ENCODE measurements at regions not wholly inside any gene's neighbourhood (a gene's known extent, or its start where the extent isn't known, plus 50 kb on each side); places are given as distances from the start of the nearest gene placed in this dataset.
"Not testable (repeated sequence)": the region's sequence is repeated elsewhere in the genome, so short reads cannot be mapped to it uniquely, and the experiment has no call there.

DNA sequence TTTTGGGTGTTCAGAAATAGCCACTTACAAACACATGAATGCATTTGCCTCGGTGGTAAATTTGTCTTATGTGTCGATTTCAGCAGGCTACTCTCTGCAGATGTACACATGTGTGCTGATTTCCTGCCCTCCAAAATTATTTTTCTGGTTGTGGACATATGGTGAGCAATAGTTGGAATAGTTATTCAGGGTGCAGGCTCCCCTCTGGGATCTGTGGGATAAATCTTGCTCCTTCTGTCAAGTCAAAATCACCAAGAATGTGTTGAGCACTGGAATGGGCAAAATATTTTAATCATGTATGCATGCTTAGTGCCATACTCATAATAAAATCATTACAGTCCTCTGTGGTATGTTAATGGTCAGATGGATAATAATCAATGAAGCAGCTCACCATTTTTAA lies 684.5 kb downstream of the BCL11A start:
- no peak for DNase-seq

- DNase-seq: no peak
These were observed 687.0 kb downstream of the BCL11A start for GRCh38 chr2:59866436-59866835.

DNA sequence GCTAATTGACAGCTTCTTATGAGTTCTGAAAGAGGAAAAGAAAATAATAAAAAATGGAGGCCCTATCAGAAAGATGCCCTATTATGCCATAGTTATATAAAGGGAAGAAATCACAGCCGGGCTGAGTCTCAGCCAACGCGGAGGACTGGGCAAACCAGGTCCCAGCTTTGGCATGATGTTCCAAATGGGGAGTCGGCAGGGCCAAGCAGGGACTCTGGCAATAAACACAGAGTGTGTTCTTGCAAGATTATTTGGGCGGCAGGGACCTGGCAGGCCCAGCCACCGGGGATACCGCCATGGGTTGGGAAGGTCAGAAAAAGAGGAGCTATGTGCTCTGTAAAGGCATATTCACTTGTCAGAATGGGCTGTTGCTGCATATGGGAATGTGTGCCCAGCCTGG lies 694.9 kb downstream of the BCL11A start:
- no peak for DNase-seq

DNA sequence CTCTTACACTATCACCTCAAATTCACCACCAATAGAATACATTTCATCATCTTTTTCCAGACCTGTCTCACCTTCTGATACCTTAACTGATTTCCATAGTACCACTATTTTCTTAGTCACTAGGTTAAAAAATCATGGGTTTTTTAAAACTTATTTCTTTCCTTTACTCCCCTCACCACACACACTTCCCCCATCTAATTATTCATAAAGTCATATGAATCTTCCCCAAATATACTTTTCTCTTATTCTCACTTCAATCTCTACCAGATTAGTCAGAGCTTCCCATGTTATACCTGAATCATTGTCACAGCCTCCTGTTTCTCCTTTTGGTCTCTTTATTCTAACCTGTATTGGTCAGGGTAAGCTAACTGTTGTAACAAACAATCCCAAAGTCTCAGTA lies 696.3 kb downstream of the BCL11A start:
- no peak for DNase-seq

- DNase-seq: no peak
These were observed 697.1 kb downstream of the BCL11A start for GRCh38 chr2:59856391-59856790.

GRCh38 chr2:59853032-59853431 lies 700.4 kb downstream of the BCL11A start:
- DNase-seq: no peak

DNA sequence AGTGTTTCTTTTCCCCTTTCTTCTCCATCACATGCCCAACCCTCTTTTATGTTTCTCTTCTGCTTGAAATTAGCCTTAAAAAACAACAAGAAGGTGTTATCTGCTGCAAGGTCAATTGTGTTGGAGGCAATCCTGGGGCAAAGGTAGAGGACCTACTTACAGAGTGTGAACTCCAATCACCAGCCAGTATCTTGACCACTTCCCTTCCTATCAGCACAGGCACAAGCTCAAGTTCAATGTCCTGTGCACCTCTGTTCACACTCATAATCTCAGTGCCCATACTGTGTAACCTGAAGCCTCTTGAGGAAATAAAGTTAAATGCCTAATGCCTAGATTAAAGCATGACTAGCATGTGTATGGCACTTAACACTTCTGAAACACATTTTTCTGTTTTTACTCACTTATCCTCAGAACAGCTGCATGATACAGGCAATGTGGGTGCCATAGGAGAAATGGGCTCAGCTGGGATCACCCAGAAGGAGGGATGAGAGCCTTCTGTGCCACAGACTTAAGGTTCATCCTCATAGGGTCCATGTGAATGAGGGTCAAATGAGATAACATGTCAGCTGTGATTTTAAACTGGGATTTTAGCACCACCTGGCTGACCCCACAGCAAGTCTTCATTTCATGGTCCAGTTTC lies 701.5 kb downstream of the BCL11A start:
- no peak for DNase-seq

GRCh38 chr2:59850554-59850953 lies 702.9 kb downstream of the BCL11A start:
- no peak for DNase-seq

DNA sequence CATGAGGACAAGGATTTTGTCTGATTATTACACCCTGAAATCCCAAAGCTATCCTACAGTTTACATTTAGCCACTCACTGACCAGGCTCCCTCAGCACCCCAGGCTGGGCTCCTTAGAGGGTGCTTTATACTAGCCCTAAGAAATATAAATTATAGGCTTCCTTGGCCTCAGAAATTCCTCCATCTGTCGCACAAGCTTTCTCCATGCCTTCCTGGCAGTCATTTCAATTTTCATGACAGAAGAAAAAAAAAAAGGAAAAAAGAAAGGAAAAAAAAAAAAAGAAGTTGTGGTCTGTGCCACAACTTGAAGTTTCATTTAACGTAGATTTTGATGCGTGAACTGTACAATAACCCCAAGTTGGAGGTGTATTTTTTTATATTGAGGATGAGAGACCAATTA lies 719.5 kb downstream of the BCL11A start:
- no peak for DNase-seq

DNA sequence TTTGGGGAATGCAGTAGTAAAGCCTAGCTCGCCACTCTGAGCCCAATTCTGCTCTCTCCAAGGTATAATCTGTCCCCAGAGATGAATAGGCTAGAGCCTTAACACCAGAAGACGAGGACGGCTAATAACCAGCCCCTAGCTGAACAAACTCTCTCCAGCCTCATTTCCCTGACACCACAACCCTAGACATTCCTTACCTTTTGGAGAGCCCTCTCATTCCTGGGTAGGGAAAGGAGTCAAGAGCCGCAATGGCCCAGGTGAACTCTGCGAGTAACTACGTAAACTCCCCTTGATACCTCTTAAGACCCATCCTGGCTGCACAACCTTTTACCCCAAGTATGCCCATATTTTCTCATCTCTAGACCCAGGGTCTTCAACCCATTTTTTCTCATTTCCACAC lies 722.9 kb downstream of the BCL11A start:
- no peak for DNase-seq

DNA sequence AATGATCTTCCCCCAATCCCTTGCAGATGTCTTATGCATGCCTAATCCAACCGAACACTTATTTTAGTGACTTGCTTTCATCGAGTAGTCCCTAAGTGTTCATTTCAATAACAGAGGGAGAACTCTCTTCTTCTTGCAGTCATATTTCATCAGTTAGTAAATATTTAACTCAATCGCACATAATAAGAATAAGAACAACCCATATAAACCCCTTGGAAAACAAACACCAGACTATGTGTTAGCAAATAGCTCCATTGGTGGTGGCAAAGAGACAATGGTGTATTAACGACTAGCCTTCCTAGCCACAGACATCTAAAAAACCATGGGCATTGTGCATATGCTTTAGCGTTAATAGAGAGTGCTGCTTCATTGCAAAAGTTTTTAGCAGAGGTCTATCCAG lies 725.8 kb downstream of the BCL11A start:
- no peak for DNase-seq

- DNase-seq: no peak
These were observed 727.3 kb downstream of the BCL11A start for GRCh38 chr2:59826177-59826576.

DNA sequence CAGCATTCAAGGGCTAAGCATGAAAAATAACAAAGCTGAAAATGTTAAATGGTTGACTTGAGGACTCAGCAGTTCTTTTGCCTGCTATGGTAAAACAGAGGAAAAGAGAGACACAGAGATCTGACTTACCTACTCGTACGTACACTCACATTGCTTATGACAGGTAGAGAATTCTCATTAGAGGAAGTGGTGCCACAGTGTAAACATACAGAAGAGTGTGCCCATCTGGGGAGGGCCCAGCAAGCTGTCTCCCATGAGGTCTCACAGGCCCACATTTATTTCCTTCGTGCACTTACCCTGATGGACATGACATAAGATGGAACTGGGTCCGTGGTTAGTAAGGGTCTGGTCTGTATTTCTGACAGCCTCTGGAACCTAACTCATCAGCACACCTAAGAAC lies 729.1 kb downstream of the BCL11A start:
- no peak for DNase-seq

- DNase-seq: no peak
These were observed 737.4 kb downstream of the BCL11A start for GRCh38 chr2:59816075-59816474.

DNA sequence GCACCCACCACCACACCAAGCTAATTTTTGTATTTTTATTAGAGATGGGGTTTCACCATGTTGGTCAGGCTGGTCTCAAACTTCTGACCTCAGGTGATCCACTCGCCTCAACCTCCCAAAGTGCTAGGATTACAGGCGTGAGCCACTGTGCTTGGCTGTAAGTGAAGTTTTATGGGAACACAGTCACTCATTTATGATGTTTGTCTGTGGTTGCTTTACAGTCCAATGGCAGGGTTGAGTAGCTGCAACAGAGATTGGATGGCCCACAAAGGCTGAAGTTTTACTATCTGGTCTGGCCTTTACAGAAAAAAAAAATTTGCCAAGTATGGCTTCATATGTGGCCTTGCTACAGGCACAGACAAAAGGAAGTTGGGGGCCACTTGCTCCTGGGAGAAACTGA lies 743.2 kb downstream of the BCL11A start:
- not testable (repeated sequence) for DNase-seq

GRCh38 chr2:59806486-59806885 lies 747.0 kb downstream of the BCL11A start:
- no peak for DNase-seq

DNA sequence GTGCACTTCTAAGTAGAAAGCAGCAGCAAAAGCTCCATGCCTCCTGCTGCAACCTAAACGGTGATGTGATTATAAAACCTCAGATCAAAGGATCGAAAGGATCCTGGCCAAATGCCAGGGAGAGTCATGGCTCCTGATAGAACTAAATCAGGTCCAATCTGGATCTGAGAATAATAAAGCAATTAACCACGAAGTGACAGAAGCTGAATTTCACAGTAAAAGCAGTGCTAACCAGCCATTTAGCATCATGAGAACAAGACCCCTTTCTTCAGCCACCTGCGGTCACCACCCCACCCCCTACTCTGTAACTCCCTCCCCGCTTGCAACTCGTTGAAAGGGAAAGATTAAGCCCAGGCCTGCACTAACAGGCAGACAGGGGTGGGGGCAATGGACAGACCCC lies 748.7 kb downstream of the BCL11A start:
- DNase-seq: no peak

- DNase-seq: peak in 1 of 4 experiments; percentile 7
These were observed 749.9 kb downstream of the BCL11A start for GRCh38 chr2:59803586-59803985.

GRCh38 chr2:59798687-59799232 lies 754.7 kb downstream of the BCL11A start:
- DNase-seq: no peak

DNA sequence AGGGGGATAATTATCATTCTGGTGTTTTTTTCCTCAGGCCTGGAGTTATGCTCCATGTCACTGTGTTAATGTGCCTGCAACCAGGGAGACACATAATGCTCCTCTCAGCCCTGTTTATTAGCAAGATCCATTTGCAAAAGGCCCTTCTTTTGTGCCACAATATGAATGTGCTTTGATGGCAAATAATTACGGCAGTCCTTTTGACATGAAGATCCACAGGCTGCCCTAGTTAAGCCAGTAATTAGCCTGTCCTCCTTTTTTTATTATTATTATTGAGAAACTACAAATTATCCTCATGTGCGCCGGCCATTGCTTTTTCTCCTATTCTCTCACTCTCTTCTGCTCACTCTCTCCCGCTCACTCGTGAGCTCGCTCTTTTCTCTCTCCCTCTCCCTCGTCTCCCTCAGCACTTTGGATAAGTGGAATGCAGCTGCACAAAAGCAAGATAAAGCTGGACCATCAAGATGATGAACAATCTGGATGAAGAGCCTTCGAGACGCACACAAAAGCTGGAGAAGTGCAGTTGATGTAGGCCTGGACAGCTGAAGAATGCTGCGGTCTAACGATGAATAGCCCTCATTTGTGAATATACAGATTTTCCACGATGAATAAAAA lies 762.3 kb downstream of the BCL11A start:
- no peak for DNase-seq

DNA sequence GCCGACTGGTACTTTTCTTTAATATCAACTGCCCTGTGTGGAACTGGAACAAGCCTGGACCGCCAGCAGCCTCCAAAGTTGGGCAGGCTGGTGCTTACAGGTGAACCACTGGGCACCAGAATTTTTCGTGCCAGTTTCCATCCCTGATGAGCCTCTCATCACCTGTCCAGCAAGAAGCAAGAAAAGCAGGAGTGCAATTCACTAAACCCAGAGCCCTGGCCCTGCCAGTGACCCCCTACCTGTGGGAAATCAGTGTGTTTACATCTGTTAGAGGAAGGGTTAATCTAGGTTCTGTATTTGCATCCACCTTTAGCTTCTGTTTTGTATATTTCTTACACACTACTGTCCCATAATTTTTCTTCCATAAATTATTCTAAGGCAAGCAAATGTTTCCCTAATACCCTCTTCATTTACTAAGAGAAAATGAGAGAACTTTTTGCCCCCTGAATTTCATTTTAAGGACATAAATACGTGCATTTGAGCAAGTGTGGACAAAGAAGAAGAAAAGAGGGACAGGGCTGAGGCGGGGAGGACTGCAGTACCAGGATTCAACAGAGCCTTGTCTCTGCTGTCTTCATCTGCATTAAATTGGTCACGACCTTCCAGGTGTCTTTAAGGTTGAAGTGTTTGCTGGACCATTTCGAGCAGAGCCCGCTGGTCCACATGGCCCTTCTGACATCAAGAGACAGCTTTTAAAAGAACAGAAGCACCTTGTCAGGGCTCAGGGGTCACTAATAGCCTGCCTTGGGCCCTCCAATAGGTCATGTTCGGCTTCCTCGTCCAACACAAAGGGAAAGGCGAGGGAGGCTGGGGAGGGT lies 763.1 kb downstream of the BCL11A start:
- DNase-seq: no peak

DNA sequence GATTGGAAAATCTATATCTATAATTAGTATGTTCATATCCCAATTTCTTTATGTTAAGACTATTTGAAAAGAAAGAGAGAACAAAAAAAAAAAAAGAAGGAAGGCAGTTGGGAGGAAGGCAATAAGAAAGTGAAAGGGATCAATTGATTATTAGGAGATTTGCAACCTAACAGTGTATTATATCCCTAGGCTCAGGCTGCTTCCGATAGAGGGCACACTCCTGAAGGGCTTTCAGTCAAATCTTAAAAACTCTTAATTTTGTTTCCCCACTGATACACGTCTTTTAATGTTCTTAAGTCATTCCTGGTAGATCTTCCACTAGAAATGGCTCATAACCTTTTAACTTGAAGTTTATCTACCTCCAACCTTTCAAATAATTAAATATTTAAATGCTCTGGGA lies 763.9 kb downstream of the BCL11A start:
- no peak for DNase-seq

DNA sequence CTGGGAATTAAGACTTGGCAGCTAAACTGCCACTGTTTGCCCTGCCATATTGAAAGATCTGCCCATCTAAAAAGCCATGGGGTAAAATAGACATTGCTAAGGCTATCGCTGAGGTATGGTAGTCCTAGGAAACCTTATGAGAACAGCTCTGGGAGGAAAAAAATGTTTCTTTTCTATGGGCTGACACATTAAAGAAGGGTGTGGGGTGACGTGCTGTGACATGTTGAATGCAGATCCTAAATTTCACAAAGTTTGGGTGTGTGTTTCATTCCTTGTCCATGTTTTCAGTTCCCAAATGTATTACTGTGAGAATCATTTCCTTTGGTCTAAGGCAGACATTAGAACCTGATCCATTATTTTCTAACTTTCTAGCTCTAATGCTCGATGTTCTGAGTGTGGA lies 766.4 kb downstream of the BCL11A start:
- no peak for DNase-seq

GRCh38 chr2:59786684-59787083 lies 766.8 kb downstream of the BCL11A start:
- peak in 2 of 4 experiments; percentile 4 to 9 for DNase-seq
